Dendritic cell treated with granulocyte-macrophage colony-stimulating factor and Interleukin-4, amounts not matched to agents 40 ng/mL and 50 ng/mL, for 4 days (primary cell): ENCODE measurements at regions not wholly inside any gene's neighbourhood (a gene's known extent, or its start where the extent isn't known, plus 50 kb on each side); places are given as distances from the start of the nearest gene placed in this dataset.
"Not testable (repeated sequence)": the region's sequence is repeated elsewhere in the genome, so short reads cannot be mapped to it uniquely, and the experiment has no call there.

Experiments
- H3K27ac Mint-ChIP-seq: one replicate; pipeline ENCODE4 v1.8.0; 2022; ENCODE audit warnings: mild to moderate bottlenecking, mixed read lengths
- H3K27me3 Mint-ChIP-seq: one replicate; pipeline ENCODE4 v1.8.0; 2022; ENCODE audit warnings: mild to moderate bottlenecking, mixed read lengths
- H3K36me3 Mint-ChIP-seq: one replicate; pipeline ENCODE4 v1.8.0; 2022; ENCODE audit warnings: low read depth, mixed read lengths
- H3K4me1 Mint-ChIP-seq: one replicate; pipeline ENCODE4 v1.8.0; 2022; ENCODE audit warnings: low read depth, mixed read lengths
- H3K4me3 Mint-ChIP-seq: one replicate; pipeline ENCODE4 v1.8.0; 2022; ENCODE audit warnings: mild to moderate bottlenecking, moderate library complexity, mixed read lengths
- H3K9me3 Mint-ChIP-seq: one replicate; pipeline ENCODE4 v1.8.0; 2022; ENCODE audit warnings: mixed read lengths
- intact Hi-C: fragments of 100-400 bp; cut with micrococcal nuclease; formaldehyde crosslinking; loops from one replicate; pipeline ENCODE4 v1.15.0; 2022

- H3K4me1 Mint-ChIP-seq, H3K27ac Mint-ChIP-seq, H3K9me3 Mint-ChIP-seq, H3K27me3 Mint-ChIP-seq, H3K36me3 Mint-ChIP-seq, intact Hi-C loops, H3K4me3 Mint-ChIP-seq: not testable (repeated sequence)
Measured at GRCh38 chr4:118474001-118474626, 121.3 kb upstream of the PRSS12 start.

GRCh38 chr4:118474771-118475170 is 122.0 kb upstream of the PRSS12 start:
- not testable (repeated sequence) for H3K4me1 Mint-ChIP-seq, H3K27ac Mint-ChIP-seq, H3K36me3 Mint-ChIP-seq

DNA sequence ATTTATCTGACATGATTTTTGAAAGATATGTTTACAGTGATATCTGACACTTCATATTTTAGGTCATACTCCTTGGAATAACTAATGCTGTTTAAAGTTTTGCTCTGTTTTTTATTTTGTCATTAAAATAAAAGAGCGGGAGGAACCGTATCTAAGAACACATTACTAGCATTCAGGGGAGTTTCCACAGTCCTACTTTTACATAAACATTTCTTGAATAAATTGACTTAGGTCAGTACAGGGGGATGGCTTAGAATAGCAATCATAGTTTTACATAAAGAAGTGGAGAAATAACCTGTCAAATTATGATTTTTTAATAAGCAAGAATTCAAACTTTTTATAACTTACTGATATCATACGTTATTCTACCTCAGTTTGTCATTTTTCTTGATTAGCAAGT is 123.1 kb upstream of the PRSS12 start:
- H3K9me3 Mint-ChIP-seq, H3K27me3 Mint-ChIP-seq, H3K4me1 Mint-ChIP-seq, intact Hi-C loops, H3K4me3 Mint-ChIP-seq, H3K36me3 Mint-ChIP-seq, H3K27ac Mint-ChIP-seq: not testable (repeated sequence)

More at GRCh38 chr4:118474771-118475170, 122.0 kb upstream of the PRSS12 start:
- H3K9me3 Mint-ChIP-seq, H3K27me3 Mint-ChIP-seq, H3K4me3 Mint-ChIP-seq, intact Hi-C loops: not testable (repeated sequence)

DNA sequence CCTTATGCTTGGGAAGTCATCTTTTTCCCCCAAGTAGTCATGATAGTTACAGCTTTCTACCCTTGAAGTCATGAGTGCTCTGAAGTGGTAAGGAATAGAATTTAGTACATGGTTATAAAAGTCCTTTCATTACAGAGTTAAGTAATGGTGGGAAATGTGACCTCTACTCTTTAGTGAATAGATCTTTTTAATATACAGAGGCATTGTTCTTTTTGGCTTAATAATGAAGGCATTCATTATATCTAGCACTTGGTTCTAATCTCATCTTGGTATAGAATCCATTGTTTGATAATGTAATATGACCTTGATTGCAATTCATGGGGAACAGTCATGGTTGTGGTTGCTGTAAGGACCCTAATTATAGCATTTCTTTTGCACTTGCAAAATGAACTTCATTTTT is 125.0 kb upstream of the PRSS12 start:
- H3K4me1 Mint-ChIP-seq, H3K4me3 Mint-ChIP-seq, H3K27me3 Mint-ChIP-seq, intact Hi-C loops, H3K9me3 Mint-ChIP-seq, H3K36me3 Mint-ChIP-seq, H3K27ac Mint-ChIP-seq: not testable (repeated sequence)

DNA sequence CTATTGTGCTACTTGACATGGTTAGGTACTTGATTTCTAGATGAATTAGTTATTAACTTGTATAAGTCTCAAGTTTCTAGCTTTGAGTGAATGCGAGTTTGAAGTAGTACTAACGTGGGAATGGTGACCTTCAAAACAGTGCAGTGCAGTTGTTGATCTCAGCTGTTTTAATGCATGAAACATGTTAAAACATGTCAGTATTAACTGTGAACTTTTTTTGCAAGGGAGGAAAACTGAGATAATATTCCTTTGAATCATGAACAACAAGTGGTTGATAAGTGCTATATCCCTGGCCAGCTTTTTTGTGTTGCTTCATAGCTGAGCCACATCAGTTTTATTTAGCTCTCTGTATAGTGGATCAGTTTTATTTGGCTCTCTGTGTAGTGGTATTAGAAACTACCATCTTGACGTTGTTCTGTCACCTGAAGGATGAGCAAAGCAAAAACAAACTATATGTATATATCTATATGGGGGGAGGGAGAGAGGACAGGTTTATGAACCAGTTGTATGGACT is 133.1 kb upstream of the PRSS12 start:
- H3K9me3 Mint-ChIP-seq, H3K4me3 Mint-ChIP-seq, H3K36me3 Mint-ChIP-seq, H3K27me3 Mint-ChIP-seq, H3K4me1 Mint-ChIP-seq, intact Hi-C loops, H3K27ac Mint-ChIP-seq: not testable (repeated sequence)

GRCh38 chr4:118492963-118493362 is 140.2 kb upstream of the PRSS12 start:
- H3K27me3 Mint-ChIP-seq, H3K4me1 Mint-ChIP-seq, intact Hi-C loops, H3K36me3 Mint-ChIP-seq, H3K27ac Mint-ChIP-seq, H3K4me3 Mint-ChIP-seq, H3K9me3 Mint-ChIP-seq: not testable (repeated sequence)

- intact Hi-C loops, H3K4me1 Mint-ChIP-seq, H3K4me3 Mint-ChIP-seq, H3K36me3 Mint-ChIP-seq, H3K27ac Mint-ChIP-seq, H3K9me3 Mint-ChIP-seq, H3K27me3 Mint-ChIP-seq: not testable (repeated sequence)
Measured at GRCh38 chr4:118494437-118494836, 141.6 kb upstream of the PRSS12 start.

DNA sequence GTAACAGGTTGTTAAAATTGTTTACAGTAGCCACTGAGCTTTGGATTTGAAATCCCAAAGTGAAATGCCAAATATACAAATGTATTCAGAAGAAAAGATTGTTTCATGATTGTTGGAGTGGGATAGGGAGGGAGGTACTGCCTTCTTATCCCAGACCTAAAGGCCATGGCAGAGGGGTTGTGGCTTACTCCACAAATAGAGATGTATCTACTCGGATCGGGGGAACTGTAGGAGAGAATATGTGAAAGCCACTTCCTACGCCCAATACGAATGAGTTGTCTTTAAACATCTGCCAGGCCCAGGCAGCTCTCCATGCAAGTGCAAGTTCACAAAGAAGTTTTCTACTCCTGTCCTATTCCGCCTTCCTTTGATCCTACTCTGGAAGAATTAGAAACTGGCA is 150.2 kb upstream of the PRSS12 start:
- H3K4me3 Mint-ChIP-seq, H3K4me1 Mint-ChIP-seq, H3K36me3 Mint-ChIP-seq, intact Hi-C loops, H3K27ac Mint-ChIP-seq, H3K27me3 Mint-ChIP-seq, H3K9me3 Mint-ChIP-seq: not testable (repeated sequence)

- H3K9me3 Mint-ChIP-seq, intact Hi-C loops, H3K4me1 Mint-ChIP-seq, H3K36me3 Mint-ChIP-seq, H3K27me3 Mint-ChIP-seq, H3K27ac Mint-ChIP-seq, H3K4me3 Mint-ChIP-seq: not testable (repeated sequence)
Measured at GRCh38 chr4:118504927-118505326, 152.1 kb upstream of the PRSS12 start.

- H3K4me3 Mint-ChIP-seq, H3K27me3 Mint-ChIP-seq, H3K4me1 Mint-ChIP-seq, H3K36me3 Mint-ChIP-seq, H3K27ac Mint-ChIP-seq, intact Hi-C loops, H3K9me3 Mint-ChIP-seq: not testable (repeated sequence)
Measured at GRCh38 chr4:118505491-118505890, 152.7 kb upstream of the PRSS12 start.

- H3K27ac Mint-ChIP-seq, H3K4me1 Mint-ChIP-seq, H3K27me3 Mint-ChIP-seq, H3K9me3 Mint-ChIP-seq, H3K36me3 Mint-ChIP-seq, intact Hi-C loops, H3K4me3 Mint-ChIP-seq: not testable (repeated sequence)
Measured at GRCh38 chr4:118512870-118513269, 160.1 kb upstream of the PRSS12 start.

DNA sequence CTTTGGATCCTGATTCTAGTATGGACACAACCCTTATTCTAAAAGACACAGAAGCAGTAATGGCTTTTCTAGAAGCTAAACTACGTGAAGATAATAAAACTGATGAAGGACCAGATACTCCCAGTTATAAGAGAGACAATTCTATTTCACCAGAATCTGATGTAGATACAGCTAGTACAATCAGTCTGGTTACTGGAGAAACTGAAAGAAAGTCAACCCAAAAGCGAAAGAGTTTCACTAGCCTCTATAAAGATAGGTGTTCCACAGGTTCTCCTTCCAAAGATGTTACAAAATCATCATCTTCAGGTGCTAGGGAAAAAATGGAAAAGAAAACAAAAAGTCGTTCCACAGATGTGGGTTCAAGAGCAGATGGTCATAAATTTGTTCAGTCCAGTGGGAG is 161.5 kb upstream of the PRSS12 start:
- H3K27ac Mint-ChIP-seq, H3K9me3 Mint-ChIP-seq, intact Hi-C loops, H3K36me3 Mint-ChIP-seq, H3K27me3 Mint-ChIP-seq, H3K4me1 Mint-ChIP-seq, H3K4me3 Mint-ChIP-seq: not testable (repeated sequence)

DNA sequence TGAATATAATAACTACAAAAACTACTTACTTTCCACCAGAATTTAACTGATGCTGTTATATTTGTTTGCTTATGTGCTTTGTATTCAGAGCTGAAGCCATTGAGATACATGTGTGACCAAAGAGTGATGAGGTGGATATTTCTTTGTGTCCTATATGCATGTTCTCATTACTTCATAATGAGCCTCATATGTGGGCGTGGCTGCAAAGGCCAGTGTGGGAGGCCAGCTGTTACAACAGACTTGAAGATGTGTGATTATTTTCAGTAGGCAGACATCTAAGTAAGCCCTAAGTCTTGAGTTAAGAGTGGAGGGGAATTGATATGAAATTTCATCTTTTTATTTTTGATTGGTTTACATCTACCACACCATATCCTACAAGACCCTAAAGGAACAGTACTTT is 163.3 kb upstream of the PRSS12 start:
- H3K4me3 Mint-ChIP-seq, H3K27ac Mint-ChIP-seq, H3K27me3 Mint-ChIP-seq, H3K4me1 Mint-ChIP-seq, intact Hi-C loops, H3K36me3 Mint-ChIP-seq, H3K9me3 Mint-ChIP-seq: not testable (repeated sequence)

DNA sequence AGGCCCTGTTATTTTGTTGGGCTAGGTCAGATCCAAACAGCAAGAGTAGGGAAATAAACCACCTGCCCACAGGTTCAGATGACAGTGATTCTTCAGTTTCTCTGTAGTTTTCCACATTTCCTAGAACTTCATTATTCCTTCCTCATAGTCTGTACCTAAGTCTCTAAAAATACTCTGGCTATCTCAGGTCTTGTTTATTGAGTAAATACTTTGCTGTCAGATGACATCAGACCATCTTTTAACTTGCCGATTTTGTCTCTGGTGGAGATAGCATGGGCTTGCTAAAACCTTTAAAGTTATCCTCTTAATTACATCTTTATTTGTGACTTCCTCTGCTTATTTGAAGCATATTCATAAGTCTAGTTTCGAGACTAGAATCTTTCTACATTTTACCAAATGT is 155.1 kb upstream of the METTL14 start:
- H3K9me3 Mint-ChIP-seq, H3K4me3 Mint-ChIP-seq, intact Hi-C loops: not testable (repeated sequence)

GRCh38 chr4:118531947-118532346 is 153.2 kb upstream of the METTL14 start:
- H3K4me3 Mint-ChIP-seq, H3K27me3 Mint-ChIP-seq, intact Hi-C loops, H3K36me3 Mint-ChIP-seq, H3K9me3 Mint-ChIP-seq, H3K27ac Mint-ChIP-seq, H3K4me1 Mint-ChIP-seq: not testable (repeated sequence)

More for the DNA sequence above, 155.1 kb upstream of the METTL14 start:
- not testable (repeated sequence) for H3K36me3 Mint-ChIP-seq, H3K27ac Mint-ChIP-seq, H3K4me1 Mint-ChIP-seq, H3K27me3 Mint-ChIP-seq
